GM12878 (cell line): ENCODE measurements at regions not wholly inside any gene's neighbourhood (a gene's known extent, or its start where the extent isn't known, plus 50 kb on each side); places are given as distances from the start of the nearest gene placed in this dataset.

Experiments
- ATAC-seq: fragments of 200-7000 bp; cut with Tn5 transposase; 3 replicates; pipeline ENCODE4 v1.9.1; 2020; ENCODE audit warnings: mild to moderate bottlenecking, moderate library complexity
- BruUV-seq: library from RNA; stranded (reverse); fragments of 400-500 nt; replicated peaks from 2 replicates; lab custom pipeline; 2021; lab: Mats Ljungman, UMichigan
- CTCF ChIA-PET: fragments of 300-600 bp; sonication (Branson Sonifier 250); formaldehyde crosslinking; extraction: SDS; loops from one replicate; lab custom pipeline; 2021; ENCODE audit warnings: inconsistent platforms; lab: Yijun Ruan, JAX
- POLR2A ChIA-PET: fragments of 350-600 bp; formaldehyde crosslinking; extraction: SDS; loops from one replicate; lab custom pipeline; 2021; ENCODE audit warnings: inconsistent platforms; lab: Charles Lee
- RAD21 ChIA-PET: fragments of 300-600 bp; sonication (Branson Sonifier 250); formaldehyde crosslinking; loops from one replicate; lab custom pipeline; 2023; ENCODE audit warnings: antibody characterized with exemption; ENCODE audit not compliant: unreplicated experiment; lab: Charles Lee
- SMC1A ChIA-PET: fragments of 300-600 bp; sonication (Branson Sonifier 250); formaldehyde crosslinking; loops from one replicate; lab custom pipeline; 2023; ENCODE audit not compliant: unreplicated experiment, uncharacterized antibody; lab: Charles Lee
- DNase-seq: peaks from one replicate; pipeline ENCODE4 v3.0.0-alpha.2; 2011; ENCODE audit warnings: low read depth, low spot score
- FAIRE-seq: peaks from 3 replicates; lab custom pipeline; 2011; peaks lifted over from hg19 to GRCh38; lab: Jason Lieb, UNC
- H2AFZ ChIP-seq: 2 replicates; pipeline ENCODE4 v1.6.0; 2011; ENCODE audit warnings: low read depth, low read length, control low read depth; ENCODE audit not compliant: control insufficient read depth
- H3K27ac ChIP-seq: 2 replicates; pipeline ENCODE4 v1.5.1; 2011; ENCODE audit warnings: control low read depth; ENCODE audit not compliant: control insufficient read depth, insufficient read depth
- H3K27me3 ChIP-seq, 2 experiments: replicated peaks in 1 of 2; 2 replicates each; pipeline versions ENCODE4 v1.6.0 to v1.6.1; 2011; ENCODE audit warnings: low read length in 1 of 2; ENCODE audit not compliant: control insufficient read depth in 2 of 2, insufficient read depth in 2 of 2
- H3K36me3 ChIP-seq, 2 experiments: 2 replicates each; pipeline ENCODE4 v1.5.1; 2011; ENCODE audit warnings: low read length in 1 of 2; ENCODE audit not compliant: control insufficient read depth in 2 of 2, insufficient read depth in 2 of 2
- H3K4me1 ChIP-seq: 2 replicates; pipeline ENCODE4 v1.6.1; 2011; ENCODE audit warnings: mild to moderate bottlenecking, low read length, moderate library complexity, mixed read lengths; ENCODE audit not compliant: control insufficient read depth, insufficient read depth
- H3K4me2 ChIP-seq: 2 replicates; pipeline ENCODE4 v1.6.0; 2011; ENCODE audit warnings: control low read depth; ENCODE audit not compliant: control insufficient read depth, insufficient read depth
- H3K4me3 ChIP-seq: fragments of 200-600 bp; sonication (generic); 2 replicates; pipeline ENCODE4 v1.5.1; 2016
- H3K79me2 ChIP-seq: 2 replicates; pipeline ENCODE4 v1.6.0; 2011; ENCODE audit warnings: low read length; ENCODE audit not compliant: control insufficient read depth, insufficient read depth
- H3K9ac ChIP-seq: 2 replicates; pipeline ENCODE4 v1.8.0; 2011; ENCODE audit warnings: low read length, control low read depth, mixed read lengths; ENCODE audit not compliant: control insufficient read depth, insufficient read depth
- H3K9me3 ChIP-seq: replicated peaks from 3 replicates; pipeline ENCODE4 v1.5.1; 2011; ENCODE audit warnings: mild to moderate bottlenecking, low read length; ENCODE audit not compliant: control insufficient read depth, insufficient read depth
- H4K20me1 ChIP-seq: 2 replicates; pipeline ENCODE4 v1.6.0; 2011; ENCODE audit not compliant: control insufficient read depth, insufficient read depth
- ASH2L ChIP-seq: fragments of 300-600, 200-600 bp; sonication (generic); IDR thresholded peaks from 2 replicates; pipeline ENCODE4 v1.6.1; 2017; ENCODE audit warnings: low read depth, mild to moderate bottlenecking, borderline replicate concordance
- HDGF ChIP-seq: fragments of 450-650 bp; IDR thresholded peaks from 2 replicates; pipeline ENCODE4 v1.6.1; 2016; ENCODE audit warnings: antibody characterized with exemption
- MAX ChIP-seq: IDR thresholded peaks from 2 replicates; pipeline ENCODE4 v1.6.1; 2012; ENCODE audit warnings: low read depth, low read length, improper control_type of control experiment
- NBN ChIP-seq: fragments of 450-650 bp; IDR thresholded peaks from 2 replicates; pipeline ENCODE4 v1.6.1; 2016
- PML ChIP-seq: IDR thresholded peaks from 2 replicates; pipeline ENCODE4 v1.6.1; 2012; ENCODE audit warnings: low read length, inconsistent platforms
- POLR2AphosphoS2 ChIP-seq: IDR thresholded peaks from 2 replicates; pipeline ENCODE4 v1.6.1; 2011; ENCODE audit warnings: low read depth, mild to moderate bottlenecking, low read length, improper control_type of control experiment, moderate library complexity
- RAD51 ChIP-seq: fragments of 450-650 bp; IDR thresholded peaks from 2 replicates; pipeline ENCODE4 v1.6.1; 2016; ENCODE audit warnings: moderate library complexity, mild to moderate bottlenecking, inconsistent platforms
- SPI1 ChIP-seq: IDR thresholded peaks from 2 replicates; pipeline ENCODE4 v1.6.1; 2011; ENCODE audit warnings: low read depth, mild to moderate bottlenecking, low read length, moderate library complexity, borderline replicate concordance; ENCODE audit not compliant: insufficient read depth
- TCF7 ChIP-seq: IDR thresholded peaks from 2 replicates; pipeline ENCODE4 v1.6.1; 2014; ENCODE audit warnings: antibody characterized with exemption, borderline replicate concordance
- ZSCAN29 ChIP-seq: fragments of 450-650 bp; IDR thresholded peaks from 2 replicates; pipeline ENCODE4 v1.6.1; 2017; ENCODE audit warnings: mild to moderate bottlenecking, moderate library complexity
- WGBS: methylation state at CpG from one replicate; pipeline ENCODE4 v1.1.6; 2016; ENCODE audit warnings: low lambda C conversion rate; ENCODE audit not compliant: insufficient replicate concordance, insufficient coverage; ENCODE audit errors: missing lambda C conversion rate; 5-methylcytosine and 5-hydroxymethylcytosine counted together
- in situ Hi-C: fragments of 300-500 bp; cut with MboI; formaldehyde crosslinking; loops from 9 replicates; pipeline ENCODE4 v1.14.3; 2018; ENCODE audit warnings: mixed read lengths
- intact Hi-C: fragments of 100-400 bp; cut with micrococcal nuclease; formaldehyde crosslinking; loops from one replicate; pipeline ENCODE4 v1.14.2; 2022; ENCODE audit not compliant: unreplicated experiment

- TF ChIP-seq ASH2L: no peak
These were observed 630.9 kb downstream of the IRX1 start (continued) for GRCh38 chr5:4226565-4226964.

GRCh38 chr5:4228708-4229107 is 633.1 kb downstream of the IRX1 start:
- ChIA-PET RAD21 (no interaction called here), SMC1A (no interaction called here), CTCF (interaction anchor here (0.6 kb wide), 1 partner anchor 250 kb away, joined by 4 read pairs; no protein-coding TSS in a partner anchor), POLR2A (no interaction called here)
- H3K27ac ChIP-seq: no peak overlapping the region
- DNase-seq (no peak), ATAC-seq (no peak), FAIRE-seq (no peak)
- BruUV-seq: no TSS peak
- no peaks in the 10 kb centered on the region for H3K27me3 ChIP-seq
- intact Hi-C loops: no loop called here
- H3K4me3 ChIP-seq: no peak overlapping the region
- no peaks in the 10 kb centered on the region for H3K4me1 ChIP-seq
- no peak overlapping the region for H3K9ac ChIP-seq
- no peak overlapping the region for H3K4me2 ChIP-seq
- no peaks in the 10 kb centered on the region; the same call in 2 of the 3 replicates for H3K9me3 ChIP-seq
- in situ Hi-C loops: no loop called here
- no peaks in the 10 kb centered on the region for H3K36me3 ChIP-seq
- no peaks in the 10 kb centered on the region for H4K20me1 ChIP-seq
- WGBS: 27% methylated on average over 6 of the region's 6 CpGs
- TF ChIP-seq ZSCAN29 (no peak), NBN (no peak), TCF7 (no peak), SPI1 (no peak), MAX (no peak), PML (no peak), RAD51 (no peak), POLR2AphosphoS2 (no peak), HDGF (no peak)
- H3K79me2 ChIP-seq: no peaks in the 10 kb centered on the region
- no peak overlapping the region for H2AFZ ChIP-seq
